MM.1S (cell line): ENCODE measurements at regions not wholly inside any gene's neighbourhood (a gene's known extent, or its start where the extent isn't known, plus 50 kb on each side); places are given as distances from the start of the nearest gene placed in this dataset.
A peak's percentile ranks its signal among the peaks of the same experiment; 100 is the strongest.

Experiments
- CTCF ChIP-seq: fragments of 300-600 bp; sonication (generic); IDR thresholded peaks from 2 replicates; pipeline ENCODE4 v1.5.1; 2016; ENCODE audit warnings: antibody characterized with exemption, low read length, mixed read lengths
- EZH2phosphoT487 ChIP-seq: fragments of 300-600 bp; sonication (generic); IDR thresholded peaks from 2 replicates; pipeline ENCODE4 v1.6.1; 2018; ENCODE audit warnings: antibody characterized with exemption, low read length

GRCh38 chr13:44048326-44048725, 168.6 kb downstream of the LACC1 start:
- TF ChIP-seq CTCF (peak; percentile 38), EZH2phosphoT487 (no peak)
